SK-N-SH (cell line): ENCODE measurements at regions not wholly inside any gene's neighbourhood (a gene's known extent, or its start where the extent isn't known, plus 50 kb on each side); places are given as distances from the start of the nearest gene placed in this dataset.

Experiments
- CTCF ChIA-PET: fragments of 300-600, 350-600 bp; formaldehyde crosslinking; extraction: SDS; loops from one replicate; lab custom pipeline; 2021; lab: Yijun Ruan, JAX
- POLR2A ChIA-PET: fragments of 350-600 bp; sonication (Branson Sonifier 250); formaldehyde crosslinking; extraction: SDS; loops from one replicate; lab custom pipeline; 2020; ENCODE audit warnings: antibody characterized with exemption, inconsistent platforms; lab: Yijun Ruan, JAX
- DNase-seq: peaks from one replicate; pipeline ENCODE4 v3.0.0; 2012
- H2AFZ ChIP-seq: fragments of 200-600 bp; sonication (generic); 2 replicates; pipeline ENCODE4 v1.8.1; 2016; ENCODE audit warnings: antibody characterized with exemption, mild to moderate bottlenecking, low read depth
- H3F3A ChIP-seq: fragments of 200-600 bp; sonication (generic); replicated peaks from 2 replicates; pipeline ENCODE3; 2016; ENCODE audit warnings: antibody characterized with exemption, mild to moderate bottlenecking; ENCODE audit not compliant: insufficient read depth
- H3K27ac ChIP-seq, 2 experiments: fragments of 200-500 bp in 1 of 2; fragments of 200-600 bp in 1 of 2; sonication (Bioruptor generic) in 1 of 2; sonication (generic), shearing (Covaris generic) in 1 of 2; 2 replicates each; pipeline versions ENCODE4 v1.5.1 to v1.6.1; 2014 to 2016; ENCODE audit warnings: low read depth in 2 of 2, inconsistent platforms in 1 of 2, low read length in 1 of 2, mild to moderate bottlenecking in 1 of 2, mixed read lengths in 1 of 2
- H3K27me3 ChIP-seq: fragments of 200-600 bp; sonication (generic), shearing (Covaris generic); 2 replicates; pipeline ENCODE4 v1.6.1; 2016; ENCODE audit warnings: mixed run types; ENCODE audit not compliant: insufficient read depth
- H3K36me3 ChIP-seq, 2 experiments: fragments of 200-500 bp in 1 of 2; fragments of 200-600 bp in 1 of 2; sonication (Bioruptor generic) in 1 of 2; sonication (generic) in 1 of 2; replicated peaks in 1 of 2; 2 replicates each; pipeline versions ENCODE3 to v1.5.1; 2014 to 2016; ENCODE audit warnings: low read length in 1 of 2, mild to moderate bottlenecking in 1 of 2; ENCODE audit not compliant: insufficient read depth in 2 of 2, control insufficient read depth in 1 of 2
- H3K4me1 ChIP-seq, 2 experiments: fragments of 200-500 bp in 1 of 2; fragments of 200-600 bp in 1 of 2; sonication (Bioruptor generic) in 1 of 2; sonication (generic), shearing (Covaris generic) in 1 of 2; 2 replicates each; pipeline versions ENCODE4 v1.5.1 to v1.6.1; 2014 to 2016; ENCODE audit warnings: low read depth in 1 of 2, low read length in 1 of 2, mixed run types in 1 of 2; ENCODE audit not compliant: insufficient read depth in 2 of 2, control insufficient read depth in 1 of 2
- H3K4me2 ChIP-seq: fragments of 200-600 bp; sonication (generic), shearing (Covaris generic); 2 replicates; pipeline ENCODE4 v1.6.1; 2017; ENCODE audit warnings: mixed run types
- H3K4me3 ChIP-seq, 2 experiments: fragments of 200-500 bp in 1 of 2; fragments of 200-600 bp in 1 of 2; sonication (Bioruptor generic) in 1 of 2; sonication (generic), shearing (Covaris generic) in 1 of 2; 2 replicates each; pipeline versions ENCODE4 v1.5.1 to v1.8.1; 2014 to 2016; ENCODE audit warnings: low read depth in 2 of 2, inconsistent platforms in 1 of 2, low read length in 1 of 2, mild to moderate bottlenecking in 1 of 2, mixed read lengths in 1 of 2, moderate library complexity in 1 of 2
- H3K79me2 ChIP-seq: fragments of 200-600 bp; sonication (generic); 2 replicates; pipeline ENCODE4 v1.8.1; 2017; ENCODE audit warnings: mild to moderate bottlenecking; ENCODE audit not compliant: insufficient read depth
- H3K9ac ChIP-seq: fragments of 200-600 bp; sonication (generic); 2 replicates; pipeline ENCODE4 v1.6.1; 2017; ENCODE audit warnings: mixed run types
- H3K9me2 ChIP-seq: fragments of 200-600 bp; sonication (generic); 2 replicates; pipeline ENCODE4 v1.6.1; 2017; ENCODE audit warnings: mixed run types
- H3K9me3 ChIP-seq: fragments of 200-600 bp; sonication (generic); 2 replicates; pipeline ENCODE4 v1.6.1; 2017; ENCODE audit warnings: mixed run types, mild to moderate bottlenecking, moderate library complexity
- H4K20me1 ChIP-seq: fragments of 200-600 bp; sonication (generic); 2 replicates; pipeline ENCODE4 v1.6.1; 2017; ENCODE audit warnings: mild to moderate bottlenecking, mixed run types; ENCODE audit not compliant: insufficient read depth
- ELF1 ChIP-seq: IDR thresholded peaks from 2 replicates; pipeline ENCODE4 v1.4.0; 2012
- EP300 ChIP-seq, 2 experiments: IDR thresholded peaks; 2 replicates each; pipeline versions ENCODE4 v1.4.0 to v1.6.1; 2012; ENCODE audit warnings: borderline replicate concordance in 1 of 2, low read depth in 1 of 2, low read length in 1 of 2
- EZH2phosphoT487 ChIP-seq: fragments of 200-600 bp; sonication (generic); IDR thresholded peaks from 2 replicates; pipeline ENCODE4 v1.6.1; 2017; ENCODE audit warnings: low read depth, mixed run types, mild to moderate bottlenecking, antibody characterized with exemption, moderate library complexity, borderline replicate concordance
- FOSL2 ChIP-seq: IDR thresholded peaks from 2 replicates; pipeline ENCODE4 v1.4.0; 2012; ENCODE audit warnings: low read depth, mild to moderate bottlenecking, moderate library complexity, borderline replicate concordance
- GABPA ChIP-seq: IDR thresholded peaks from 2 replicates; pipeline ENCODE4 v1.4.0; 2012; ENCODE audit warnings: low read depth, mild to moderate bottlenecking
- GATA2 ChIP-seq: sonication (generic); formaldehyde crosslinking; IDR thresholded peaks from 2 replicates; pipeline ENCODE4 v1.5.0; 2020; ENCODE audit warnings: mild to moderate bottlenecking, missing genetic modification reagents
- IRF3 ChIP-seq: fragments of 150-350 bp; IDR thresholded peaks from 2 replicates; pipeline ENCODE4 v1.6.1; 2016; ENCODE audit warnings: mild to moderate bottlenecking, low read depth, low read length
- NFIC ChIP-seq: IDR thresholded peaks from 2 replicates; pipeline ENCODE4 v1.4.0; 2012; ENCODE audit warnings: borderline replicate concordance
- NRF1 ChIP-seq: IDR thresholded peaks from 2 replicates; pipeline ENCODE4 v1.6.1; 2012; ENCODE audit warnings: low read depth, mild to moderate bottlenecking, low read length
- POLR2AphosphoS5 ChIP-seq: IDR thresholded peaks from 2 replicates; pipeline ENCODE4 v1.6.1; 2012; ENCODE audit warnings: low read depth, low read length
- RAD21 ChIP-seq: IDR thresholded peaks from 2 replicates; pipeline ENCODE4 v1.6.1; 2012; ENCODE audit warnings: mild to moderate bottlenecking, low read length
- RCOR1 ChIP-seq: fragments of 150-350 bp; IDR thresholded peaks from 2 replicates; pipeline ENCODE4 v1.6.1; 2017; ENCODE audit warnings: antibody characterized with exemption, low read length
- REST ChIP-seq: IDR thresholded peaks from 2 replicates; pipeline ENCODE4 v1.6.1; 2012; ENCODE audit warnings: mild to moderate bottlenecking, low read depth, low read length, moderate library complexity
- RXRA ChIP-seq: IDR thresholded peaks from 2 replicates; pipeline ENCODE4 v1.4.0; 2012; ENCODE audit warnings: low read depth, mild to moderate bottlenecking, borderline replicate concordance
- SIN3A ChIP-seq: IDR thresholded peaks from 2 replicates; pipeline ENCODE4 v1.6.1; 2012; ENCODE audit warnings: low read depth, mild to moderate bottlenecking, low read length, moderate library complexity, borderline replicate concordance
- SMC3 ChIP-seq: IDR thresholded peaks from 2 replicates; pipeline ENCODE4 v1.6.1; 2012; ENCODE audit warnings: low read depth, low read length, improper control_type of control experiment
- TEAD4 ChIP-seq: IDR thresholded peaks from 2 replicates; pipeline ENCODE4 v1.4.0; 2012; ENCODE audit warnings: mild to moderate bottlenecking, borderline replicate concordance; ENCODE audit not compliant: insufficient read depth
- USF1 ChIP-seq: IDR thresholded peaks from 2 replicates; pipeline ENCODE4 v1.4.0; 2012; ENCODE audit warnings: low read depth, borderline replicate concordance
- USF2 ChIP-seq: fragments of 150-350 bp; IDR thresholded peaks from 2 replicates; pipeline ENCODE4 v1.6.1; 2017; ENCODE audit warnings: antibody characterized with exemption, low read length, low read depth, borderline replicate concordance
- ZBTB33 ChIP-seq: IDR thresholded peaks from 2 replicates; pipeline ENCODE4 v1.4.0; 2012; ENCODE audit warnings: low read depth, borderline replicate concordance
- WGBS: methylation state at CpG from one replicate; pipeline ENCODE4 v1.1.6; 2017; ENCODE audit warnings: low lambda C conversion rate; 5-methylcytosine and 5-hydroxymethylcytosine counted together

GRCh38 chr3:178193846-178194245 is 342.4 kb upstream of the KCNMB2 start:
- TF ChIP-seq FOSL2 (no peak), RCOR1 (no peak), ELF1 (no peak), REST (no peak), RXRA (no peak), SMC3 (no peak), POLR2AphosphoS5 (no peak), USF1 (no peak), EP300 (IDR thresholded peaks at IDR 0.05; ENCODE audit: borderline replicate concordance in 1 of 2, low read depth in 1 of 2, low read length in 1 of 2) (no peak), SIN3A (no peak), IRF3 (no peak), NRF1 (no peak), NFIC (no peak), RAD21 (no peak), EZH2phosphoT487 (no peak), GABPA (no peak), USF2 (no peak), TEAD4 (no peak), GATA2 (CRISPR knock-in tag) (no peak), ZBTB33 (no peak)
- TF ChIP-seq, all 33 proteins: peak for 0
- Histone ChIP-seq H3K4me3 (no peak overlapping the region), H3K9me2 (no peaks in the 10 kb centered on the region), H3K79me2 (no peaks in the 10 kb centered on the region), H3F3A (peaks cover 20% of the 10 kb centered on the region), H3K27ac (no peak overlapping the region), H3K4me1 (peaks cover 0 to 6% of the 10 kb centered on the region in 2 experiments; a peak in 2 of 4 replicates), H4K20me1 (no peaks in the 10 kb centered on the region), H3K4me2 (no peak overlapping the region), H3K36me3 (no peaks in the 10 kb centered on the region), H2AFZ (no peak overlapping the region), H3K9ac (no peak overlapping the region), H3K27me3 (no peaks in the 10 kb centered on the region), H3K9me3 (peaks cover 4% of the 10 kb centered on the region; the same call in 1 of the 2 replicates)
- ChIA-PET POLR2A (no interaction called here), CTCF (no interaction called here)
- DNase-seq: no peak
- 68% methylated on average over 1 of the region's 1 CpG for WGBS
